GM12892 (cell line): ENCODE measurements at regions not wholly inside any gene's neighbourhood (a gene's known extent, or its start where the extent isn't known, plus 50 kb on each side); places are given as distances from the start of the nearest gene placed in this dataset.
A peak's percentile ranks its signal among the peaks of the same experiment; 100 is the strongest.

Source experiments
- DNase-seq: peaks from one replicate; pipeline ENCODE4 v3.0.0; 2011; ENCODE audit not compliant: insufficient read length
- FAIRE-seq: peaks from 2 replicates; lab custom pipeline; 2011; peaks lifted over from hg19 to GRCh38; lab: Jason Lieb, UNC
- POLR2A ChIP-seq: IDR thresholded peaks from 2 replicates; pipeline ENCODE4 v1.6.1; 2011; ENCODE audit warnings: low read depth, low read length, control low read depth
- POLR2AphosphoS5 ChIP-seq: IDR thresholded peaks from 2 replicates; pipeline ENCODE4 v1.6.1; 2011; ENCODE audit warnings: low read depth, low read length, control low read depth
- TAF1 ChIP-seq: IDR thresholded peaks from 2 replicates; pipeline ENCODE4 v1.6.1; 2011; ENCODE audit warnings: low read depth, mild to moderate bottlenecking, control low read depth, low read length, borderline replicate concordance

GRCh38 chr6:37580176-37580955 lies 80.7 kb upstream of the CCDC167 start:
- no peak for TF ChIP-seq POLR2AphosphoS5
- TF ChIP-seq POLR2A = no peak
- TF ChIP-seq TAF1 = no peak
- no peak for FAIRE-seq
- DNase-seq = no peak

- FAIRE-seq = no peak
- TF ChIP-seq POLR2AphosphoS5 = no peak
- no peak for TF ChIP-seq POLR2A
- TF ChIP-seq TAF1 = no peak
- no peak for DNase-seq
These were observed 79.9 kb upstream of the CCDC167 start for GRCh38 chr6:37579444-37580067.

- no peak for DNase-seq
- no peak for FAIRE-seq
- no peak for TF ChIP-seq POLR2AphosphoS5
- TF ChIP-seq POLR2A = no peak
- no peak for TF ChIP-seq TAF1
These were observed 78.4 kb upstream of the CCDC167 start for GRCh38 chr6:37578104-37578503.

GRCh38 chr6:37576336-37576737 lies 76.6 kb upstream of the CCDC167 start:
- DNase-seq (no peak), FAIRE-seq (no peak)
- TF ChIP-seq TAF1 = no peak
- TF ChIP-seq POLR2A = no peak
- TF ChIP-seq POLR2AphosphoS5 = no peak

GRCh38 chr6:37575221-37575620 lies 75.5 kb upstream of the CCDC167 start:
- DNase-seq = no peak
- FAIRE-seq = no peak
- TF ChIP-seq TAF1 (no peak), POLR2A (no peak)

GRCh38 chr6:37572334-37572733 lies 72.6 kb upstream of the CCDC167 start:
- no peak for FAIRE-seq
- no peak for DNase-seq
- TF ChIP-seq TAF1 = no peak
- TF ChIP-seq POLR2A = no peak
- TF ChIP-seq POLR2AphosphoS5 = no peak

- no peak for TF ChIP-seq POLR2AphosphoS5
- no peak for DNase-seq
- no peak for FAIRE-seq
These were observed 70.9 kb upstream of the CCDC167 start for GRCh38 chr6:37570482-37571133.

GRCh38 chr6:37569743-37570481 lies 70.2 kb upstream of the CCDC167 start:
- FAIRE-seq (no peak), DNase-seq (no peak)
- no peak for TF ChIP-seq TAF1
- TF ChIP-seq POLR2AphosphoS5 = no peak
- TF ChIP-seq POLR2A = no peak

GRCh38 chr6:37569317-37569716 lies 69.6 kb upstream of the CCDC167 start:
- FAIRE-seq = no peak
- TF ChIP-seq TAF1 (no peak), POLR2AphosphoS5 (peak; percentile 26; the same call in 1 of the 2 replicates), POLR2A (0 out of 2 replicates have a peak, but pooled peaks have one; percentile 28)
- DNase-seq = no peak

- DNase-seq (no peak), FAIRE-seq (no peak)
- TF ChIP-seq POLR2A (no peak), TAF1 (no peak), POLR2AphosphoS5 (no peak)
These were observed 67.3 kb upstream of the CCDC167 start for GRCh38 chr6:37566950-37567349.

GRCh38 chr6:37566111-37566949 lies 66.6 kb upstream of the CCDC167 start:
- DNase-seq = peak; percentile 90
- FAIRE-seq = peak; percentile 83
- TF ChIP-seq TAF1 (no peak), POLR2A (no peak; the same call in 1 of the 2 replicates), POLR2AphosphoS5 (no peak)
